HG02870 (cell line): ENCODE measurements at regions not wholly inside any gene's neighbourhood (a gene's known extent, or its start where the extent isn't known, plus 50 kb on each side); places are given as distances from the start of the nearest gene placed in this dataset.
"Not testable (repeated sequence)": the region's sequence is repeated elsewhere in the genome, so short reads cannot be mapped to it uniquely, and the experiment has no call there.

Experiments
- ATAC-seq: cut with Tn5 transposase; IDR thresholded peaks from one replicate; pipeline ENCODE4 v1.9.1; 2021; ENCODE audit warnings: mild to moderate bottlenecking, moderate library complexity; ENCODE audit not compliant: unreplicated experiment

DNA sequence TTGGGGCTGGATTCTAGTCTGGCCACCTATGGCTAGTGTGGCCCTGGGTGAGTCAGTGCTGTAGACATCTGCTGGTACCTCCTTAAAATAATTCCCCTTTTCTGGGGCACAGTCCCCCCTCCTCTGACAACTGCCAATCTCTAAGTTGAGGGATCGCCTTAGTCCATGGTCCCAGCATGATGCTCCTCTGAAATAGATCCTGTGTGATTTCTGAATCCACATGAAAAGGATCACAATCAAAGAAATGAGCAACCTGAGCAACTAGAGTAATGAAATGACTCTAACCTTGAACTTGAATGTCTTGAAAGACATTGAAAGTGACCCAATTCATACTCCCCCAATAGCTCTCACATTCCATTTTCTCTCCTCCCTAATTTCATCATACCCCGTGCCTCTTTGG is 332.5 kb downstream of the VRK1 start:
- ATAC-seq: no peak

DNA sequence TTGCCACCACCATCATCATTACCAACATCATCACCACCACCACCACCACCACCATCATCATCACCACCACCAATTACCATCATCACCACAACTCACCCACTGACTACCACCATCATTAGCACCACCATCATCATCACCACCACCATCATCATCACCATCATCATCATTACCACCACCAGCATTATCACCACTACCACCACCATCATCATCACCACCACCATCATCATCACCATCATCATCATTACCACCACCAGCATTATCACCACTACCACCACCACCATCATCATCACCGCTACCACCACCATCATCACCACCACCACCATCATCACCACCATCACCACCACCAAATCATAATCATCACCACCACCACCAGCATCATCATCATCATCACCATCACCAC is 338.7 kb downstream of the VRK1 start:
- not testable (repeated sequence) for ATAC-seq

DNA sequence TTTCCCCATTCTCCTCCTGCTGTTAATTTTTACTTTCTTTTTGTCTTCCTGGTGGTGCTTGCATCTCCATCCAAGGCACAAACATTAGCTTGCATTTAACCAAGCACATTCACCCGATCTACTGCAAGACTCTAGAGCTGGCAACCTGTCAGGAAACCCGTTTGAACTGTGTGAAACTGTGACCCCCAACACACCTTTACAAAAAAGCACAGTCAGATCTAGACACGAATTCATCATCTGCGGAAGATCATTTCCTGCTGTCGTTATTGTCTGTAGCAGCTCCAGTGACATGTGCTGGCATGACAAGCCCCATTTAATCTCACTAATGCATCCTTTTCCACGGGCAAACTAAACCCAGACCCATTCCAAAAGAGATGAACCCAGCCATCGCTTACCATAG is 340.5 kb downstream of the VRK1 start:
- ATAC-seq: no peak

DNA sequence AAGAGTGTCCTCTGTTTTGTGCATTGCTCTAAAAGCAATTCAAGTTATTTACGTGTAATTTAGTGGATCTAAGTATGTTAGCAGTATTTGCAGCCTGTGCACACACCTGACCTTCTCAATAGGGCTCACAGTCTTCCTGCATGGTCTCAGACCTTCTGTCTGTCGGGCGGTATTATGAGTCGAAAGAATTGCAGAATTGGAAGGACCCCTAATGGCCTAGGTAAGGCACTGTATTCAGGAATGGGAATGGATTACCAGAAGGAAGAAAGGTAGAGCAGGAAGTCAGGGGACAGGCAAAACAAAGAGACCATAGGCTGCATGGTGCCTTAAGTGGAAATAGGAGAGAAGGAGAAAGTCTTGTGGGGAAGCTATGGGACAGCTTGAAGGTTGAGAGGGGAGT is 341.6 kb downstream of the VRK1 start:
- no peak for ATAC-seq

DNA sequence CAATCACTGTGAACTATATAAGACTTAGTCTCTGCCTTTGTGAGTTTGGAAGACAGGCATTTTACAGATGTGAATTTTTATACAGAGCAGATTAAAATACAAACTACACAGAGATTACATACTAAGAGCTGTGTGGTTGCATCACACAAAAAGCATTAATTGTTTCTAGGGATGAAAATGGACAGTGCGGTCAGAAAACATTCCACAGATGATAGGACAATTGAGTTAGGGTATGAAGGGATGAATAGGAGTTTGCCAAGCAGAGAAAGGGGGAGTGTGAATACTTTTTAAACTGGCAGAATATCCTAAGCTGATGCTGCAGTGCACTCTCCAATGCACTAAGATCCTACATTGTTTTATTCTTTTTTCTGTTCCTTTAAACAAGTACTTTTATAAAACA is 345.8 kb downstream of the VRK1 start:
- ATAC-seq: no peak

DNA sequence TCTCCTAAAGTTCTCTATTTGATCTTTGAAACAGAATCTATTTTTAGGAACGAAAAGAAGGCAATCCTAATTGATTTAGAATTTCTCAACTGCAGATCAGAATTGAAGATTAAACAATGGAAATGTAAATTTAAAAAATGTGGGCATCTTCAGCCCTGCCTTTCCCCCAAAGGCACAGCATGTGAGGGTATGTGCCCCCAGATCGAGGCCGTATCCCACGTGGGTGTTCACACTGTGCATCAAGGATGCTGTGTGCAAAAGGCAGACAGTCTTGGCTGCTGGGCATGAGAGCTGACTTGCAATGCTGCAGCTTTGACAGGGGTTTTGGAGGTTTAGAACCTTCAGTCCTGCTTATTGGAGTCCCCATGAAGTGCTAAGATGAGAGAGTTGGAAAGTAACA is 346.3 kb downstream of the VRK1 start:
- no peak for ATAC-seq

DNA sequence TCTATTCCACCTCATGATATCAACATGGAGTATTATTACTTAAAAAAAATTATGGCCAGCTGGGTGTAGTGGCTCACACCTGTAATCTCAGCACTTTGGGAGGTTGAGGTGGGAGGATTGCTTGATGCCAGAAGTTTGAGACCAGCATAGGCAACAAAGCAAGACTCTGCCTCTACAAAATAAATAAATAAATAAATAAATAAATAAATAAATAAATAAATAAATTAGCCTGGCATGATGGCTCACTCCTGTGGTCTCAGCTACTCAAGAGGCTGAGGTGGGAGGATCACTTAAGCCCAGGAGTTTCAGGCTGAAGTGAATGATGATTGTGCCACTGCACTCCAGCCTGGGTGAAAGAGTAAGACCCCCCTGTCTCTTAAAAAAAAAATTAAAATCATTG is 350.8 kb downstream of the VRK1 start:
- not testable (repeated sequence) for ATAC-seq

DNA sequence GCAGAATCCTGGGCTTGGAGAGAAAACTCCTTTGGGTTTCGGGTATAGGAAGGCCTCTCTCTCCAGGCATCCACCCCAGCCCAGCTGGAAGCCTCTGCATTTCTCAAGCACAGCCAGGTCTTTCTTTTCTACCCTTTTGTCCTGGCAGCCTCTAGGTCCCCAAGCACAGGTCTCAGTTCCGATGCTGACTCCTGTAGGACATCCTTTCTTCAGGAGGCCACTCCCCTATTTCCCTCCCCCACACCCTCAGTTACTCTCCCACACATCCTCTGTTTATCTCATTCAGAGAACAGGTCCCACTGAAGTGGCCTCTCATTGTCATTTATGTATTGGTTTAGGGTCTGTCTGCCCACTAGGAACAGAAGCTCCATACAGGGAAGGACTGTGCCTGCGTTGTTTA is 352.6 kb downstream of the VRK1 start:
- no peak for ATAC-seq

DNA sequence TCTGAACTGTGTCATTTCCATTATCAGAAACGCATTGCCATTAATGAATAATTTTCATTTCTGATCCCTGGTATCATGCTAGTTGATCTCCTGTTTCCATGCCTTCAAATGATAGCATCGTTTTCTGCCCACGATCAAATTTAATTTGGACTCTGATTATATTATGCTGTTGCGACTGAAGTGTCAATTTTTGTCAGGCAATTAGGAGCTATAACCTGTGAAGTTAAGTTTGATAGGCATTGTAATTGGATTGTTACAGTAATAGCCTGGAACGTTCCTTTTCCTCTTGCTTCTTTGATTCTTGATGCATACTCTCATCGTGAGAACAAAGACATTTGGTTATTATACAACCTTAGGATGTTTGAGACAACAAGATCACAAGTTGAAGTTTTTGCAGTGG is 356.3 kb downstream of the VRK1 start:
- ATAC-seq: no peak

DNA sequence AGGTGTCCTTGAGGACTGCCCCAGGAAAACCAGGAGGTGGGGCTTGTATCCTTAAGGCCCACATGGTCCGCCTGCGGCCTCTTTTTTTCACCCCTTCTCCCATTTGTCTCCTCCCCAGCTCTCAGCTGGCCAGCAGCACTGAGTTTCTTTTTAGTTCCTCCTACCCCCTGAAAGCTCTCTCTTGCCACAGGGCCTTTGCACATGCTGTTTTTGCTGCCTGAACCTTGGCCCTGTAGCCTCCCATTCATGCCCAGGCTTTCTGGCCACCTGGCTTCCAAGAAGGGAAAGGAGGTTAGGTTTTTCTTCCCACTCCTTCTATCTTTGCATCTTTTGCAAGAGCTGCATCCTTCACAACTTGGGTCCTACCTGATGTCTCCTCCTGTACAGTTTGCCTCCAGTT is 358.1 kb downstream of the VRK1 start:
- no peak for ATAC-seq

DNA sequence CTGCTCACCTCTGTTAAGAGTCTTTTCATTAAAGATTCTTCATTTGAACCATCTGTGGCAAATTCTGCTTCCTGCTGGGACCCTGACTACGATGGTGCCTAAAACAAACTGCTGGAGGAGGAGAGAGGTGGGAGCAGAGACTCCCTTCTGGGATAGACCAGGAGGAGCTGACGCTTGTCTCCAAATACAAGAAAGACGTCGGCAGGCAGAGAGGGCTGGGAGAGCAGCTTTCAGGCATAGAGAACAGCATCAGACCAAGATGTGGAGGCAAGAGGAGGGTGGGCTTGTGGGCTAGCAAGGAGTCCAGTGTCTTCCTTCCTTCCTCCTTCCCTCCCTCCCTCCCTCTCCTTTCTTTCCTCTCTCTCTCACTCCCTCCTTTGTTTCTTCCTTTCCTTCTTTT is 358.6 kb downstream of the VRK1 start:
- ATAC-seq: no peak

DNA sequence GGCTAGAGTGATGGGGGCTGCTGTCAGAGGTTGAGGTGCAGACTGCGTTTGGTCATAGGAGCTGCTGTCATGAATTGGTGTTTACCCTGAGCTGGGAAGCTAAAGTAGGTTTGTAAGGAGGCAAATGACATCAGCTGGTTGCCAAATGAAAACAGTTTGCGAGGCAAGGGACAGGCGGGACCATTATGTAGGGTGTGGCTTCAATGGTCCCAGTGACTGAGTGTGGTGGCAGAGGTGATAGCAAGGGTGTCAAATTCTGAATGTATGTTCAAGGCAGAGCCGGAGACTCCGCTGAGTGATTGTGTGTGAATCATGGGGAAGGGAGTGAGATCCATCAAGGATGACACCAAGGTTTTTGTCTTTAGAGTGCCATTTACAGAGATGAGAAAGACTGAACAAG is 359.5 kb downstream of the VRK1 start:
- no peak for ATAC-seq

DNA sequence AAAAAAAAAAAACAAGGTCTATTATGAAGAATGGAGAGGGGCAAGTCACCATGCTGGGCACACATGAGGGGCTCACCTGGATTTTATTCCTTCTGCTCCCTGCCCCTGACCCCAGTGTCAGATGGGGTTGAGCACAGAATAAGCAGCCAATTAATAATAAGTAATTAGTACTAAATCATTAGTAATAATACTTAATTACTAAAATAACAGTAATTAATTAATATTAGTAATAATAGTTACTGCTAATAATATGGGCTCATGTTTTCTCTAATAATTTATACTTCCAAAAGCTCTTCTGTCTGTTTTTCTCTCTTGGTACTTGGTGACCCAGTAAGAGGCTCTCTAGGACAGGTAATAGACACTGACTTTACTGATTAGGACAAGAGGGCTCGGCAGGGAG is 360.9 kb downstream of the VRK1 start:
- ATAC-seq: no peak

DNA sequence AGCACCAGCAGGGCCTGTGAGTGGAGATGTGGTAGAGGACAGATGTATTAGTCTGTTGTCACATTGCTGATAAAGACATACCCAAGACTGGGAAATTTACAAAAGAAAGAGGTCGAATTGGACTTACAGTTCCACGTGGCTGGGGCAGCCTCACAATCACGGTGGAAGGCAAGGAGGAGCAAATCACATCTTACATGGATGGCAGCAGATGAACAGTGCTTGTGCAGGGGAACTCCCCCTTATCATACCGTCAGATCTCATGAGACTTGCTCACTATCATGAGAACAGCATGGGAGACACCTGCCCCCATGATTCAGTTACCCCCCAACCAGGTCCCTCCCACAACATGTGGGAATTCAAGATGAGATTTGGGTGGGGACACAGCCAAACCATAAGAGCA is 361.9 kb downstream of the VRK1 start:
- ATAC-seq: no peak

DNA sequence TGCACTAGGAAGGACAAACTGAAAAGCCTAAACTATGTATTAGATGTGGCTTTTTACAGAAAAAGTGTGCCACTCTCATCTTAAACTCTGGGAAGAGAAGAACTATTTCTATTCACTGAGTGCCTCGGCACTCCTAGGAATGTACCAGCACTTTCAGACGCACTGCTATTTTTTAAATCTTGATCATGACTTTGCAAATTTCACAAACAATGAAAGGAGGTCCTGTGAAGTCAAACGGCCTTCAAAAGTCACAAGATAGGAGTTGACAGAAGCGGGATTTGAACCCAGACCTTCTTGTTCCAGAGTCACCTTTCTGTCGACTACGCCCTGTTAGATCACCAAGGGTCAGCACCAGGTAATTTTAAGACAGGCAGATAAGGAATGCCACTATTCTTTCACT is 365.4 kb downstream of the VRK1 start:
- ATAC-seq: no peak

DNA sequence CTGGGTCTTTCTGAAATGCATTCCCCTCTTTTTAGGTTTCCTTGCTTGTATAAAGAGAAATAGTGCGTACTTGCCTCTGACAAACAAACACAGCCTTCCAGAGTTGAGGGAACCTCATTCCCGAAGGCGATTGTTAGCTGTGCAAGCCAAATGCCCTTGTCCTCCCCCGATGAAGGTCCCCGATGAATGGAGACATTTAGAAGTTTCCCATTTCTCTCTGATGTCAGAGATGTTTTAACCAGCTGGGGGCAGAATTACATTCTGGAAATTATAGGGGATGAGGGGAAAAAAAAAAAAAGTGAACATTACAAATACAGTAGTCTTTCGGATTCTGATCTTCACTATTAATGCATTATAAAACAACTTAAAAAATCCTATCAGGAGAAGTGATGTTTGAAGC is 366.8 kb downstream of the VRK1 start:
- ATAC-seq: no peak

DNA sequence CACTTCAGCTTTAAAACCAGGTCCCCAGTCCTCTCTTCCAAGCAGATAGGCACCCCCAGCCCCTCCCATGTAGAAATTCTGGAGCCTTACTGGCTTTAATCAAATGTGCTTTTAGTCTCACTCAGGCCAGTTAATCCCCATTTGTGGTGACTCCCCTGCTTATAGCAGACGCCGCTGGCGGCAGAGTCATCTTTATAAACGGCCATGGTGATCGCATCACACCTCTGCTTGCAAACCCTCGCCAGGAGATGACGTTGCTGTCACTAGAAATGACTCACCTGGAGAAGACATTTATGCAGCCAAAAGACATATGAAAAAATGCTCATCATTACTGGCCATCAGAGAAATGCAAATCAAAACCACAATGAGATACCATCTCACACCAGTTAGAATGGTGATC is 369.3 kb downstream of the VRK1 start:
- ATAC-seq: no peak

DNA sequence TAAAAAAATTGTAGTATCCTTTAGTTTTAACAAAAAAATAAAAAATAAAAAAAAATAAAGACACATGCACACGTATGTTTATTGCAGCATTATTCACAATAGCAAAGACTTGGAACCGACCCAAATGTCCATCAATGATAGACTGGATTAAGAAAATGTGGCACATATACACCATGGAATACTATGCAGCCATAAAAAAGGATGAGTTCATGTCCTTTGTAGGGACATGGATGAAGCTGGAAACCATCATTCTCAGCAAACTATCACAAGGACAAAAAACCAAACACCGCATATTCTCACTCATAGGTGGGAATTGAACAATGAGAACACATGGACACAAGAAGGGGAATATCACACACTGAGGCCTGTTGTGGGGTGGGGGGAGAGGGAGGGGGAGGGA is 370.4 kb downstream of the VRK1 start:
- ATAC-seq: not testable (repeated sequence)

DNA sequence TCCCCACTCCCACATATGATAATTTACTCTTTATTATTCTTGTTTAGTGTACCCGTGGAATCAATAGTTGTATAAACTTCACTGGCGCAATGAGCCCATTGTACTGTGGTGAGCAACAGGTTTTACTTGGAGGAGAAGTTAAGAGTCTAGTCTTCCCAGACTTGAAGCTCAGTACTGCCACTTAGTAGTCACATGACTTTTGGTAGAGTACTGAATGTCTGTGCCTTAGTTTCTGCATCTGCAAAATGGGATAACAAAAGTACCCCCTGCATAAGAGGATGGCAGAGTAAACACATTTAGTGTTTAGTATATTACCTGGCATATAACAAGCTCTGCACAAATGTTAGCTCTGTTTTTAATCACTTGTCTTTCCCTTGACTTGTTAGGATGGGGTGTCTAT is 375.5 kb downstream of the VRK1 start:
- no peak for ATAC-seq

DNA sequence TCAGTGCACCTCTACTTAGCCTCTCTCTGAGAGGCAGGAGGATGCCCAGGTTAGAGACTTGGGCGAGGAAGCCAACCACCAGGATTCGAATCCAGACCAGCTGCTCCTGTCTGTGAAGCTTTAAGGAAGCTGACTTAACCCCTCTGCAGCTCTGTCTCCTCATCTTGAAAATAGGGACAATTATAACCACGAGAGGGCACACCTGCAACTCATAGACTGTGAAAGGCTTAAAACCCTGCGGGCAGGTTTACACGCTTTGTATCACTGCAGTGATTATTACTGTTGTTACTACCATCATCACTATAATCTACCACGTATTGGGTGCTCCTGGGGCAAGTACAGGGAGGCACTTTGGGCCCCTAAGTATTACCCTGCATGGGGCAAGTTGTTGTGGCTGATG is 379.8 kb downstream of the VRK1 start:
- no peak for ATAC-seq

DNA sequence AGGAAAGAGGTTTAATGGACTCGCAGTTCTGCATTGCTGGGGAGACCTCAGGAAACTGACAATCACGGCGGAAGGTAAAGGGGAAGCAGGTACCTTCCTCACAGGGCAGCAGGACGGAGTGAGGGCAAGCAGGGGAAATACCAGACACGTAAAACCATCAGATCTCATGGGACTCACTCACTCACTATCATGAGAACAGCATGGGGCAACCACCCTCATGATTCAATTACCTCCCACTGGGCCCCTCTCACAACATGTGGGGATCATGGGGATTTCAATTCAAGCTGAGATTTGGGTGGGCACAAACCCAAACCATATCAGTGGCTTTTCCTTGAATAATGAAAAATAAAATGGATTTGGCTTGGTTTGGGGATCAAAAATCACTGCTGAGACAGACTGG is 380.5 kb downstream of the VRK1 start:
- no peak for ATAC-seq

DNA sequence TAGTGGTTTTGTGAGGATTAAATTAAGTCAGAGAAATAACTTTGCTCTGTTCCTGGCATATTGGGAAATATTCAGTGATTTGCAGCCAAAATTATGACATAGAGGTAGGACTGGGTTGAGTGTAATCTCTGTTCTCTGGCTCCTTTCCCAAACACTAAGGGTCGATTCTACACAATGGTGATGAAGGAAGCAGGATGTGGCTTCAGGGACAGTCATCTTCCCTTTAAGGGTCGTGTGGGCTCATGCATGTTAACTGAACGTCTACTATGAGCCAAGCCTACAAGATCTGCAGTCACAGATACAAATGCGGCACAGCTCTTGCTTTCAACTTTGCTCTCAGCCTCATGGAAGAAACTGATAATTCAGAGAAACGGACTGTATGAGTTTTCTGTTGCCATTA is 381.6 kb downstream of the VRK1 start:
- no peak for ATAC-seq

DNA sequence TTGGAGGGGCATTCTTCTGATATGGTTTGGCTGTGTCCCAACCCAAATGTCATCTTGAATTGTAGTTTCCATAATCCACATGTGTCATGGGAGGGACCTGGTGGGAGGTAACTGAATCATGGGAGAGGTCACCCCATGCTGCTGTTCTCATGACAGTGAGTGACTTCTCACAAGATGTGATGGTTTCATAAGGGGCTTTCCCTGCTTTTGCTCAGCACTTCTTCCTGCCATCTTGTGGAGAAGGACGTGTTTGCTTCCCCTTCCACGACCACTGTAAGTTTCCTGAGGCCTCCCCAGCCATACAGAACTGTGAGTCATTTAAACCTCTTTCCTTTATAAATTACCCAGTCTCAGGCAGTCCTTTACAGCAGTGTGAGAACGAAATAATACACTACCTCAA is 382.4 kb downstream of the VRK1 start:
- no peak for ATAC-seq
